Stomach smooth muscle (tissue), 2 donors: ENCODE measurements at regions not wholly inside any gene's neighbourhood (a gene's known extent, or its start where the extent isn't known, plus 50 kb on each side); places are given as distances from the start of the nearest gene placed in this dataset.

Source experiments
- H3K27ac ChIP-seq: one replicate; pipeline ENCODE4 v1.7.0; 2013; ENCODE audit warnings: mild to moderate bottlenecking, low read length, inconsistent platforms
- H3K27me3 ChIP-seq, 2 donors: one replicate each; pipeline ENCODE4 v1.7.0; 2013; ENCODE audit warnings: low read length in 2 of 2; ENCODE audit not compliant: insufficient read depth in 2 of 2, control insufficient read depth in 1 of 2
- H3K36me3 ChIP-seq, 2 donors: one replicate each; pipeline ENCODE4 v1.7.0; 2013; ENCODE audit warnings: low read length in 2 of 2; ENCODE audit not compliant: control insufficient read depth in 2 of 2, insufficient read depth in 2 of 2
- H3K4me1 ChIP-seq: one replicate; pipeline ENCODE4 v1.7.0; 2013; ENCODE audit warnings: low read length; ENCODE audit not compliant: control insufficient read depth, insufficient read depth
- H3K4me3 ChIP-seq, 2 donors: one replicate each; pipeline ENCODE4 v1.7.0; 2013; ENCODE audit warnings: low read length in 2 of 2
- H3K9ac ChIP-seq, 2 donors: one replicate each; pipeline ENCODE4 v1.7.0; 2013; ENCODE audit warnings: low read length in 2 of 2, mild to moderate bottlenecking in 1 of 2
- H3K9me3 ChIP-seq, 2 donors: one replicate each; pipeline ENCODE4 v1.7.0; 2013; ENCODE audit warnings: low read length in 2 of 2; ENCODE audit not compliant: control insufficient read depth in 2 of 2
- donor health status: healthy.
- donor health status: Pancreatic carcinoma.

DNA sequence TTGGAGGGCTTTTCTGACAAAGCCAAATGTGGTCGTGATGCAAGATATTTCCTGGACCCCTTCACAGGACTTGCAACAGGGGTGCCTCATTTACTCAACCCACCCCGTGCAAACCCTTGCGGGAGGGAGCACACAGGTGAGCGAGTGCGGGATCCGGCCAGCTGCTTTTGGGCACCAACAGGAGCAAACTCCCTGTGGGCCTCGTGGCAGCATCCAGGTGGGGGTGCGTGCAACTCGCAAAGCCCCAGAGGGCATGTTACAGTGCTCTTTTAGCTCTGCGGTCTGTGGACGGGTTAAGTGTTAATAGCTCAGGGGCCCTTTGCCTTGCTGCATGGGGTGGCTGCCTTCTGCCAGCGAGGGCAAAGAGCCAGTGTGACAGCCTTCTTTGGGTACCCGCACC lies 707.6 kb upstream of the MDGA2 start:
- Histone ChIP-seq H3K9ac (no peak overlapping the region), H3K36me3 (no peaks in the 10 kb centered on the region), H3K4me1 (no peaks in the 10 kb centered on the region), H3K27me3 (no peaks in the 10 kb centered on the region), H3K4me3 (no peak overlapping the region), H3K9me3 (no peaks in the 10 kb centered on the region), H3K27ac (no peak overlapping the region)

DNA sequence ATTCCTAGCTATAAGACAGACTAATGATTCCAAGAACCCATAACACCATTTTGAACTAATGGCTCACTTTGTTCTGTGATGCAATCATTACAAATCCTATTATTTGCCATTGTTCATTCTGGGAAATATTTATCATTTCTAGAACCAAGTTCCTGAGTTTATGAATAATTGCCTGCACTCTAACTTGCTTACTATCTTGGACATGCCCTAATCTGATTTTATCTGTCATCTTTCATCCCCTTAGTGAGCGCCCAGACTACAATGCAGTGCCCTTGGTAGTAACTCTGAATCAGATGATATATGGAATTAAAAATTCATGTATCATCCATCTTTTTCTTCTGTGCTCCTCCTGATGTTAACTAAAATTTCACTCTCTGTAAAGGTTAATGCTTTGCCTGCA lies 703.1 kb upstream of the MDGA2 start:
- H3K36me3 ChIP-seq = no peaks in the 10 kb centered on the region
- no peak overlapping the region for H3K4me3 ChIP-seq
- H3K4me1 ChIP-seq = no peaks in the 10 kb centered on the region
- H3K9ac ChIP-seq = no peak overlapping the region
- H3K27ac ChIP-seq = no peak overlapping the region
- no peaks in the 10 kb centered on the region for H3K9me3 ChIP-seq
- no peaks in the 10 kb centered on the region for H3K27me3 ChIP-seq

DNA sequence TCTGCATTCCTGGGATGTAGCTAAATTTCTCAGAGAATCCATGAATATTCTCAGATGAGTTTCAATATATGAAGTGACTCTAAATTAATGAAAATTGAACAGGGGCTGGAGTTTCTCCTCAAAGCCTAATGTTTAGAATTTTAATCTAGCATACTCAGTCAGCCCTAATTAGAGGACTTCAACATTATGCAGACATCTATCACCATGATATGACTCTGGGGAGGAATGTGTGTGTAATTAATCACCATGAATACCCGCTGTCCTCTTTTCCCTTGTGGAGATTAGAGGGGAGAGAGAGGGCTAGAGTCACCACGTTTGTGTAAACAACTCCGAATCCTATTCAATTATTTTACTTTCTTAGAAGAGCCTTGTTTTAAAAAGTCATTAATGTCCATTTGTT lies 698.6 kb upstream of the MDGA2 start:
- Histone ChIP-seq H3K9me3 (no peaks in the 10 kb centered on the region), H3K4me1 (no peaks in the 10 kb centered on the region), H3K9ac (no peak overlapping the region), H3K36me3 (no peaks in the 10 kb centered on the region), H3K4me3 (no peak overlapping the region), H3K27me3 (no peaks in the 10 kb centered on the region), H3K27ac (no peak overlapping the region)

DNA sequence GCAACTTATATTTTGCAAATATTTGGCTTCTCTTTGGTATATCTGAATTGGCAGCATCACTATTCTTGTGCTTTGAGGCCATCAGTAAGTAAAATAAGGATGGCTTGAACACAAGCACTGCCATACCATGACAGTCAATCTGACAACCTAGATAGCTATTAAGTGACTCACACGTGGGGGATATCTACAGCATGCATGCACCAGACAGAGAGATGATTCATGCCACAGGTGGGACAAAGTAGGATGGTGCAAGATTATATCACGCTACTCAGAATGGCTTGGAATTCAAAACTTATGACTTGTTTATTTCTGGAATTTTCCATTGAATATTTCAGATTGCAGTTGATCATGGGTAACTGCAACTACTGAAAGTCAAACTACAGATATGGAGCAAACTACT lies 675.6 kb upstream of the MDGA2 start:
- Histone ChIP-seq H3K4me3 (no peak overlapping the region), H3K27me3 (no peaks in the 10 kb centered on the region), H3K36me3 (no peaks in the 10 kb centered on the region), H3K9me3 (no peaks in the 10 kb centered on the region), H3K27ac (no peak overlapping the region), H3K9ac (no peak overlapping the region), H3K4me1 (no peaks in the 10 kb centered on the region)

DNA sequence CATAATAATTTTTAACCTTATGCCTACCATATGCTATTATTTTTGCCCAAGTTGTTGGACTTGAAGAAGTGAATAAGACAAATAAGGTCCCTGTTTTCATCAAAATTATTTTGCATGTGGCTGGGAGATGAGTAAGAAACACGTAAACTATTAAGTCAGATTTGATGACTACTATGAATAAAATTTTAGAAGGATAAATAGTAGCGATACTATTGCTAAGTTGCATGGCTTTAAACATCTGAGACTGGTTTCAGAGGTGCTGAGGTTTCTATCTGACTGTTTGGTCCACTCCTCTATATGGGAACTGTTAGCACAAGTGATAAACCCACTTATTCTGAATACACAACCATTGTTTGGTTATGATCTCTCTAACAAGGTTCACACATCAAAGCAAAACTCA lies 674.3 kb upstream of the MDGA2 start:
- no peaks in the 10 kb centered on the region for H3K4me1 ChIP-seq
- no peaks in the 10 kb centered on the region for H3K27me3 ChIP-seq
- H3K27ac ChIP-seq = no peak overlapping the region
- no peaks in the 10 kb centered on the region for H3K36me3 ChIP-seq
- H3K4me3 ChIP-seq = no peak overlapping the region
- no peaks in the 10 kb centered on the region for H3K9me3 ChIP-seq
- H3K9ac ChIP-seq = no peak overlapping the region

DNA sequence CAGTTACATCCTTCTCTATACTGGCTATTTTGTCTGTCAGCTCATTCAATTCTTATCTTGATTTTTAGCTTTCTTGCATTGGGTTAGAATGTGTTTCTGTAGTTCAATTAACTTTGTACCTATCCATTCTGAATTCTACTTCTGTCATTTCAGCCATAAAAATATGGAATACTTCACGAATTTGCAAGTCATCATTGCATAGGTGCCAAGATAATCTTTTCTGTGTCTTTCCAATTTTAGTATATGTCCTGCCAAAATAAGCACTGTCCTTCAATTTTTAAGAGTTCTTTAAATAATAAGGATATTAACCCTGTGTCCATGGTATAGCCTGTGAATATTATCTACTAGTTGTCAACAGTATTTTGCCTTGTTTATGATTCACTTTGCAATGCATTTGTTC lies 665.7 kb upstream of the MDGA2 start:
- H3K9ac ChIP-seq = no peak overlapping the region
- no peak overlapping the region for H3K27ac ChIP-seq
- no peaks in the 10 kb centered on the region for H3K4me1 ChIP-seq
- no peak overlapping the region for H3K4me3 ChIP-seq
- no peaks in the 10 kb centered on the region for H3K9me3 ChIP-seq
- H3K36me3 ChIP-seq = no peaks in the 10 kb centered on the region
- no peaks in the 10 kb centered on the region for H3K27me3 ChIP-seq

DNA sequence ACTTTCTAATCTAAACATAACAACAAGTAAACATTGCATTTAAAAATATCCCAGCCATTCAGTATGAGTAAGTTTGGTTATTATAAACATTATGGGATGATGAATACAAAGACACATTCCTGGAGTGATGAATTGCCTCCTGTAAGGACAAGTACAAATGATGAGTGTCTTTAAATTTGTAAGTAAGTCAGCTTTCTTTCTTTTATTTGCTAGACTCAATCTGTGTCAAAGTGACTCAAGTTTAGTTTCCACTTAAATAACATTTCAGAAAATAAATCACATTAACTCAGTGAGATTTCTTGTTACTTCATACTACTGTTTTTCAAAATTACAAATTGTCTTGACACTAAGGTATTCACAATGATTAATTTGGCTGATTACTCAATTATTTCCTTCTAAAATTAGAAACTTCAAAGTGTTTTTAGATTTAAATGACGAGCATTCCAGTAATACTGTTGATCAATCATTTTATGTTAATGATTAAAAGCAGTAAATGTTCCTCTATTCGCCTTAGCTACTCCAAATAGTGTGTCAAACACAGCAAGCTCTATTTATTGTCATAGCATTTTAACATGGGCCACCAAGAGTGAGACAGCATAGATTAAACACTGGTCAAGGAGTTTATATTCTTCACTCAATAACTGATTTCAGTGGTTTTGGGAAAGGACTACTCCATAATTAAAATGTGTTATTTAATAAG lies 658.0 kb upstream of the MDGA2 start:
- Histone ChIP-seq H3K4me3 (no peak overlapping the region), H3K9me3 (no peaks in the 10 kb centered on the region), H3K4me1 (no peaks in the 10 kb centered on the region), H3K36me3 (no peaks in the 10 kb centered on the region), H3K27me3 (no peaks in the 10 kb centered on the region), H3K27ac (no peak overlapping the region), H3K9ac (no peak overlapping the region)

DNA sequence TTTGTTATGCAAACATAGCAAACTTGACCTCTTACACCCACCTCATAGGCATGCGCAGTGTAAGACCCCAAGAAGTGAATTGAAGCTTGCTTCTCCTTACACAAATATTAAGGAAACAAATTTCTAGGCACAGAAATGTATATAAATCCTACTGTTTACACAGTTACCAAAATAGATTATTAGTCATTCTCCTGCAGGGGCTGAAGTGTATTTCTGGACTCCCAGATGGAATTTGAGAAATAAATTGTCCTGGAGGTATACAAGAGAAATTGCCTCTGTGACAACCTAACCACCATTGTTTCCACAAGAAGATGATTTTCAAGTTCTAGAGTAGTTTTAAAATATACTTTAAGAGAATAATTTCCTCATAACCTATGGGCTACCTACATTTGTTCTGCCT lies 656.0 kb upstream of the MDGA2 start:
- H3K4me3 ChIP-seq = no peak overlapping the region

DNA sequence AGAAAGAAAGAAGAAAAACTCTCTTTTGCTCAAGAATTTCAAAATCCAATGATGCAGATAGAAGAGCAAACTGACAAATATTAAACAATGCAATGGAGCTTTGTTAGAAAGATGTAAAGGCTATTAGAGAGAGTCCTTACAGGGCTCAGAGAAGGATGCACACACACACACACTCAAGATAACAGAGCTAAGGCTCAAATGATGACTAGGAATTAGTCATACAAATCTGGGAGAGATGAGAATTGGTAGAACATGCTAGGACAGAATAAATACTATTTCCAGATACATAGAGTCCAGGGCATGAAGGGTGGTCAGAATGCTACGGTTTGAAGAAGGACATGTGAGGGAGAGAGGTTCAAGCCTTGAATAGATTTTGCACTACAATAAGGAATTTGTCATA lies 650.1 kb upstream of the MDGA2 start:
- H3K4me3 ChIP-seq = no peak overlapping the region
- no peaks in the 10 kb centered on the region for H3K36me3 ChIP-seq
- no peaks in the 10 kb centered on the region for H3K9me3 ChIP-seq
- no peaks in the 10 kb centered on the region for H3K4me1 ChIP-seq
- H3K27ac ChIP-seq = no peak overlapping the region
- H3K27me3 ChIP-seq = no peaks in the 10 kb centered on the region
- H3K9ac ChIP-seq = no peak overlapping the region

More for the DNA sequence above, 656.0 kb upstream of the MDGA2 start:
- no peaks in the 10 kb centered on the region for H3K27me3 ChIP-seq
- no peaks in the 10 kb centered on the region for H3K9me3 ChIP-seq
- no peaks in the 10 kb centered on the region for H3K36me3 ChIP-seq
- H3K27ac ChIP-seq = no peak overlapping the region
- H3K9ac ChIP-seq = no peak overlapping the region
- no peaks in the 10 kb centered on the region for H3K4me1 ChIP-seq

DNA sequence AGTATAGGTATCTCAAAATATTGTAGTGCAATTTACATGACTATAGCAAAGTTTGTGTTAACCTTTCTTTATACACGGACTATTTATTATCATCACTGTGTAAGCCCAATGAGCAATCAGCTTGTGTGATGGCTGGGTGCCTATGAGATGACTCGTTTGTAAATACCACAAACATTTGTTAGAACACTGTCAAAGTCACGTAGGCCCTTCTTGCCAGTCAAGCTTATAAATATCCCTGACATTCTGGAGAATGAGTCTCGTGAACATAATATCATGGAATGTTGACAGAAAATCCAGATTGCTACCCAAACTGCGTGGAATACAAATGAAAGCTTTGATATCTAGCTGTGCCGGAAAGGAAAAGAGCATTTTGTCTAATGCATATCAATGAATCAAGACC lies 648.3 kb upstream of the MDGA2 start:
- no peaks in the 10 kb centered on the region for H3K4me1 ChIP-seq
- H3K9me3 ChIP-seq = peaks cover 0 to 2% of the 10 kb centered on the region in 2 donors
- H3K9ac ChIP-seq = no peak overlapping the region
- H3K27ac ChIP-seq = no peak overlapping the region
- no peak overlapping the region for H3K4me3 ChIP-seq
- no peaks in the 10 kb centered on the region for H3K27me3 ChIP-seq
- H3K36me3 ChIP-seq = no peaks in the 10 kb centered on the region

DNA sequence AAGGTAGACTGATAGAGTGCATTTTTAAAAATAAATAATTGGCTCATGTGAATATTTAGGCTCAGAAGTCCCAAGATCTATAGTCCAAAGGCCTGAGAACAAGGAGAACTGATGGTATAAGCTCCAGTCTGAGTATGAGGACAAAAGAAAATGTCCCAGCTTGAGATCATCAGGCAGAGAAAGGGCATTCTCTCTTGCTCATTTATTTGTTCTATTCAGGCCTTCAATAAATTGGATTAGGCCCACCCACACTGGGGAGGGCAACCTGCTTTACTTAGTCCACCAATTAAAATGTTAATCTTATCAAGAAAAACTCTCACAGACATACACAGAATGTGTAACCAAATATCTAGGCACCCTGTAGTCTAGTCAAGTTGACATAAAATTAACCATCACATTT lies 644.4 kb upstream of the MDGA2 start:
- Histone ChIP-seq H3K4me1 (no peaks in the 10 kb centered on the region), H3K4me3 (no peak overlapping the region), H3K27ac (no peak overlapping the region), H3K9me3 (peaks cover 0 to 2% of the 10 kb centered on the region in 2 donors), H3K9ac (no peak overlapping the region), H3K27me3 (no peaks in the 10 kb centered on the region), H3K36me3 (no peaks in the 10 kb centered on the region)
